ENCODE measurements at regions not wholly inside any gene's neighbourhood (a gene's known extent, or its start where the extent isn't known, plus 50 kb on each side); places are given as distances from the start of the nearest gene placed in this dataset.
"Not testable (repeated sequence)": the region's sequence is repeated elsewhere in the genome, so short reads cannot be mapped to it uniquely, and the experiment has no call there.

GRCh38 chr1:146282807-146283526, 54.1 kb upstream of the NOTCH2NLA start:
- not testable (repeated sequence) for H3K27ac Mint-ChIP-seq; H3K36me3 Mint-ChIP-seq (ENCODE audit: low read depth); H3K27me3 Mint-ChIP-seq (ENCODE audit: low read depth); H3K9me3 Mint-ChIP-seq; DNase-seq (ENCODE audit: low spot score); H3K4me1 Mint-ChIP-seq (ENCODE audit: low read depth); H3K4me3 Mint-ChIP-seq

GRCh38 chr1:146281522-146281921, 52.7 kb upstream of the NOTCH2NLA start:
- not testable (repeated sequence) for H3K4me1 Mint-ChIP-seq (ENCODE audit: low read depth); H3K27ac Mint-ChIP-seq; H3K27me3 Mint-ChIP-seq (ENCODE audit: low read depth); DNase-seq (ENCODE audit: low spot score); H3K4me3 Mint-ChIP-seq; H3K36me3 Mint-ChIP-seq (ENCODE audit: low read depth); H3K9me3 Mint-ChIP-seq

DNA sequence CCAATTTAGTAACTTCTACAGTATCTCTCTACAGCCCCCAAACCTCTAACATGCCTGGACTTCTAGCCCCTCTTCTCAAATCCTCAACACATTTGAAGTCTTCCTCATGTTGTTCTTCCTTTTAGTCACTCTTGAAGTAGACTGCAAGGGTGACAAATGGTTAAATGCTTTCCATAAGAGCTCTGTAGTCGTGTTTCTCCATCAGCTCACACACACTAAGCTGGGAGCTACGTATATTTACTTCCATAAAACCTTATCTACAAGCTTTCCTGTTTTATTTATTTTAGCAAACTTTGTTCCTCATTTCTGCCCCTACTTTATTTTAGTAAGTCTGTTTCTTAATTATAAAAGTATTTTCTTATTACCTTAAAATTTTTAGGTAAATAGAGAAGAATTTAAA, 49.9 kb upstream of the NOTCH2NLA start:
- H3K27ac Mint-ChIP-seq, result not testable (repeated sequence)

More for the DNA sequence above, 49.9 kb upstream of the NOTCH2NLA start:
- H3K27me3 Mint-ChIP-seq (ENCODE audit: low read depth); H3K36me3 Mint-ChIP-seq (ENCODE audit: low read depth); H3K4me3 Mint-ChIP-seq; H3K4me1 Mint-ChIP-seq (ENCODE audit: low read depth); DNase-seq (ENCODE audit: low spot score); H3K9me3 Mint-ChIP-seq: not testable (repeated sequence)
